HL-60 (cell line): ENCODE measurements at regions not wholly inside any gene's neighbourhood (a gene's known extent, or its start where the extent isn't known, plus 50 kb on each side); places are given as distances from the start of the nearest gene placed in this dataset.
"Not testable (repeated sequence)": the region's sequence is repeated elsewhere in the genome, so short reads cannot be mapped to it uniquely, and the experiment has no call there.

Experiments used
- CTCF ChIP-seq: IDR thresholded peaks from one replicate; pipeline ENCODE4 v1.5.1; 2011; ENCODE audit warnings: low read length, control low read depth, inconsistent platforms; ENCODE audit not compliant: insufficient read depth
- GABPA ChIP-seq: IDR thresholded peaks from 2 replicates; pipeline ENCODE4 v1.6.1; 2012; ENCODE audit warnings: low read depth
- POLR2AphosphoS5 ChIP-seq: IDR thresholded peaks from 2 replicates; pipeline ENCODE4 v1.6.1; 2012; ENCODE audit warnings: low read depth
- REST ChIP-seq: IDR thresholded peaks from 2 replicates; pipeline ENCODE4 v1.6.1; 2012; ENCODE audit warnings: low read depth; ENCODE audit not compliant: insufficient replicate concordance
- SPI1 ChIP-seq: IDR thresholded peaks from 2 replicates; pipeline ENCODE4 v1.6.1; 2012; ENCODE audit warnings: low read depth, mild to moderate bottlenecking, borderline replicate concordance

- TF ChIP-seq POLR2AphosphoS5, CTCF, SPI1, REST, GABPA: not testable (repeated sequence)
Measured at GRCh38 chr15:20256394-20256793, 285.2 kb downstream of the GOLGA6L6 start.
